ENCODE measurements at regions not wholly inside any gene's neighbourhood (a gene's known extent, or its start where the extent isn't known, plus 50 kb on each side); places are given as distances from the start of the nearest gene placed in this dataset.

DNA sequence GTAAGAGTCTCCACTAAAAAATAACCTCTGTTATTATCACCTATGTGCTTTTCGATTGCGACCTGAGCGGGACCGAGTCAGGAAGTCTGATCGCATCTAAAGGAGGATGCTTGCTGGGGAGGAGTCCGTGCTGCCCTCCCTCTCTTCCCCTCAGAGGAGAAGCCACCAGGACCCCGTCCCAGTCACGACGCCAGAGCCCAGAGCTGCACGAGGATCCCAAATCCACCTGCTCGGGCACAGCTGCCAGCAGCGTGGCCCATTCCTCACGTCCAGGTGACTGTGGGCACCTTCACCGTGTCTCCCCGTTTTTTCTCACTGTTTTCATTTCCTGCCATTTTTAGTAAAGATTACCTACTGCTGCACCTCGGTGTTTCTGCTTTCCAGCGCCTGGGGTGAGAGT is 390.3 kb downstream of the BRD1 start:
- no peak for DNase-seq (ENCODE audit: low spot score)

DNA sequence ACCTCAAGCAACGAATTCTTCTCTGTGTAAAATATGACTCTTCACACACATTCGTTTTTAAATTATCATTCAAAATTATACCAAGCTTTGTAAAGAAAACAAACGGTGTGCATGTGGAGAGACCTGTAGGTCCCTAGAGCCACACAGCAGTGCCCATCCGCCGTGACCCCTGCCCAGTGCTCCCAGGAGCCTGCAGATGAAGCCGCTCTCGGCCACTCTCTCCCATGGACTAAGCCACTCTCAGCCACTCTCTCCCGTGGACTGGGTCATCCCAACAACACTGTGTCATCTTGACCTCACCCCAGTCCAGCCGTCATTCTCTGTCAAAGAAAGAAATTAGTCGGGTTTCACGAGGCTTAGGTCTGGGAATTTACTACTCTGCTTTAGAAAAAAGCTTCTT is 391.6 kb downstream of the BRD1 start:
- no peak for DNase-seq (ENCODE audit: low spot score)

DNA sequence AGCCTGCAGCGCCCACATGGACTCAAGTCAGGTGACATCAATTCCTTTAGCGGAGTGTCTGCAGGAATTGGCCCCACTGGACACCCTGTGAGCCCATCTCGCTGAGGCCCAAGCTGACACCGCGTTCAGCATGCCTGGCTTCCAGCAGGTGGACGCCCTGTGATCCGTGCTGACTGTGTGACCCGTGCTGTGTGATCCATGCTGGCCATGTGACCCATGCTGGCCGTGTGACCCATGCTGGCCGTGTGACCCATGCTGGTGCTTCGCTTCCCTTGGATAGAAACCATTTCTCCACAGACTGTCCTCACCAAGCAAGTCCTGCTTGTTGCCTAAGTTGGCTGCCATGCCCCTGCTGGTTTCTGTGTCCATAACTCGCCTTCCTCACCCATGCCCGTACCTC is 392.1 kb downstream of the BRD1 start:
- DNase-seq (ENCODE audit: low spot score) = no peak

DNA sequence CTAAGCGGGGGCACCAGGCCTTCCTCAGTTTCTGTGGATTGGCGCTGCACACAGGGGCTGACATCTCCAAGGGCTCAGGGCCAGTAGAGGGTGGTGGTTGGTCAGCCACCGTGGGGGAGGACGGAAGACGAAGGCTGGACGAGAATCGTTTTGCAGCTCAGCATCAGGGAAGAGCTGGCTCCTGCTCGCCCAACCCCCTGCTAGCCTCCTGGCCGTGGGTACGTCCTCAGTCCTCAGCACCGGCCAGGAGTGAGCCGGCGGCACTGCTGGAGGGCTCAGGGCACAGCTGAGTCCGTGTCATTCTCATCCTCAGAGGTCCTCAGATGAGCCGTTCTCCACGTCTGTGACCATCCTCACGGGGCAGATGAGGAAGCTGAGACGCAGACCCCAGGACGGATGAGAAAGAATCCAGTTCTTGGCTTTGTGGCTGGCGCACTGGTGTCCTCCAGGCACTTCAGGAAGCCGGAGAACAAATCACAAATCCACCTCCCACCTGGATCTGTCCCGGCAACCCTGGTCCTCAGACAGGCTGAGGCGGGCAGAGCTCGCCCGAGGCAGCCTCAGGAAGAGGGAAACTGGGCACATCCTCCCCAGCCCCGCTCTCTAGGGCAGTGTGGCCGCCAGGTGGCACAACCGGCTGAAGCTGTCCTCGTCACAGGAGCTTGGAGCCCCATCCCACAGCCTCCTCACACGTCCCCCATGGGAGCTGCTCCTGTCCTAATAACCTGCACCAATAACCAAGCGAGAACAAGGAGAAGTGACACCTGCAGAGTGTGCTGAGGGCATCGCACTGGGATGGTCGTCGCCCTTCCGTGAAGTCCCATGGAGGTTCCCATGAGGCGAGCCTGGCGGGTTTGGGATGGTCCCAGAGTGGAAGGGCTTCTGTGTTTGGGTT is 393.7 kb downstream of the BRD1 start:
- DNase-seq (ENCODE audit: low spot score) = no peak

DNA sequence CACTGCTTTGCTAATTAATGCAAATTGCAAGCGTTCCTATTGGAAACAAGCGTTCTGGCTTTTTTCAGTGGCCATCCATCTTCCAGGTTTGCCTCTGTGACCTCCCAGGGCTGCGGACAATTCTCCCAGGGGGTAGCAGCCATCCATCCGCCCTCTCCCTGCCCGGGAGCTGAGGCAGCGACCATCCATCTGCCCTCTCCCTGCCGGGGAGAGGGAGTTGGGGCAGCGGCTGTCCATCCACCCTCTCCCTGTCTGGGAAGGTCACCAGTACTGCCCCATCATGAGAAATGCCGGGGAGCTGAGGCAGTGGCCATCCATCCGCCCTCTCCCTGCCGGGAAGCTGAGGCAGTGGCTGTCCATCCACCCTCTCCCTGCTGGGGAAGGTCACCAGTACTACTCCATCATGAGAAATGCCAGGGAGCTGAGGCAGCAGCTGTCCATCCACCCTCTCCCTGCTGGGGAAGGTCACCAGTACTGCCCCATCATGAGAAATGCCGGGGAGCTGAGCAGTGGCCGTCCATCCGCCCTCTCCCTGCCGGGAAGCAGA is 394.7 kb downstream of the BRD1 start:
- no peak for DNase-seq (ENCODE audit: low spot score)

DNA sequence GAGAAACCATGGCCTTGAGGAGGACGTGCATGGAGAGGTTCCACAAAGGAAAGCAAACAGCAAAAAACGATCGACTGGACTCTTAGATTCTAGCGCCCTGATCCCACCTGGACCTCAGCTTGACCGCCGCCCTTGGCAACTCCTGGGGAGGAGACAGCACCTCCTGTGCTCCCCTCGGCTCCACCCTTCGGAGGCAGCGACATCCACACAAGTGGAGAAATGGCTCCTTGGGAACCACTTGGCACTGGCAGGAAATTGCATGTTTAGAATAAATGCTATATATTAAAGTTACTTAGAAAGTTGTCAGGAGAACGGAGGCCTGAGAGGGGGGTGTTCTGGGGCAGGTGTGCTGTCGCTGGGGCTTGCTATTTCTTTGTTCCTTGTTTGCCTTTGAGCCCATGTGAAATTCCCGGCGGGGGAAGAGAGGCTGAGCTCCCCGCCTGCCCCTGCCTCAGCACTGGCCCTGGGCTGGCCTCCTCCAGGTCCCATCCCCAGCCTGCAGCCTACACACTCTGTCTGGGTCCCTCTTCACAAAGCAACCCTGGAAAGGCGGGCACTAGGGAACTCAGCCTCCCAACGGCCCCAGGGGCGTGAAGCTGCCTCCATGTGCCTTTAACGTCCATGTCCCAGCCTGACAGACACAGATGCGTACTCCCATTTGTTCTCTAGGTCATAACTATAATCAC is 395.3 kb downstream of the BRD1 start:
- DNase-seq (ENCODE audit: low spot score) = no peak

DNA sequence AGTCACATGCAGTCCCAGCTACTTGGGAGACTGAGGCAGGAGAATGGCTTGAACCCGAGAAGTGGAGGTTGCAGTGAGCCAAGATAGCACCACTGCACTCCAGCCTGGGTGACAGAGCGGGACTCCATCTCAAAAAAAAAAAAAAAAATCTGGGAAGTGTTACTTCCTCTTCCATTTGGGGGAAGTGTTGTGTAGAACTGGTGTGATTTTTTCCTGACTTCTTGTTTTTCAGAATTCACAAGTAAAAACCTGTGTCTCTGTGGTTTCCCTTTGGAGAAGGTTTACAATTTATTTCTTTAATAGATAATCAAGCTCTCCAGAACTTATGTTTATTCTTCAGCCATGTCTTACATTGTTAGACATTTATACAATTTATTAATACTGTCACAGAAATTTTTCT is 396.1 kb downstream of the BRD1 start:
- no peak for DNase-seq (ENCODE audit: low spot score)

DNA sequence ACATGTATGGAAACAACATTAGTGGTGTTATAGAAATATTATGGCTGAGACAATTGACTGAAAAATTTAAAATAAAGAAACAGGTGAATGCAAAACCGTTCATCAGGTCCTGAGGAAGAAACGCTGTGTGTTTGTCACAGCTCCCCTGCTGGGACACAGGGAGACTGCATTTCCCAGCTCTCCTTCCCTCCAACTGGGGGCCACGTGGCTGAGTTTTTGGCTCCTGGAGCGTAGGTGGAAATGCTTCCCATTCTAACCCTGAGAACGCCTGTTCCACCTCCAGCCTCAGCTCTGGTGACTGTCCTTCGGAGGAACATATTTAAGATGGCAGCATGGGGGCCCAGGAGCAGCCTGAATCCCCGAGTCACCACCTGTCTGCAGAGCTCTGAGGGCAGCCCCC is 398.6 kb downstream of the BRD1 start:
- DNase-seq (ENCODE audit: low spot score) = no peak

DNA sequence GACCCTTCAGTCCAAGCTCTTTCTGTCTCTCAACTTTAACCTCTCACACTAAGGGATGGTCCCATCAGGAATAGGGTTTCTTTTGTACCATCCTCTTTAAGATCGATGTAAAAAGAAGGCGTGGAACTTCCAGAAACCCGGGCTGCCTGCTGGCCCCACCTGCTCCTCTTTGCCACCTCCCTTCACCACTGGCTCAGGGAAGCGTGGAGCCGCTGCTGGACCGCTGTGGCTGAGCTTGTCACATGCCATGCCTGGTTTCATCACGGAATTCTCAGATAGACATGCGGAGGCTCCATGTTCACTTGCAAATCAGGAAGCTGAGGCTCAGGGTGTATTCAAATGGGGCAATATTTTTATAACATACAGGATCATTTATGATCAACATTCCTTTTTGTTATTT is 399.7 kb downstream of the BRD1 start:
- DNase-seq (ENCODE audit: low spot score) = no peak

DNA sequence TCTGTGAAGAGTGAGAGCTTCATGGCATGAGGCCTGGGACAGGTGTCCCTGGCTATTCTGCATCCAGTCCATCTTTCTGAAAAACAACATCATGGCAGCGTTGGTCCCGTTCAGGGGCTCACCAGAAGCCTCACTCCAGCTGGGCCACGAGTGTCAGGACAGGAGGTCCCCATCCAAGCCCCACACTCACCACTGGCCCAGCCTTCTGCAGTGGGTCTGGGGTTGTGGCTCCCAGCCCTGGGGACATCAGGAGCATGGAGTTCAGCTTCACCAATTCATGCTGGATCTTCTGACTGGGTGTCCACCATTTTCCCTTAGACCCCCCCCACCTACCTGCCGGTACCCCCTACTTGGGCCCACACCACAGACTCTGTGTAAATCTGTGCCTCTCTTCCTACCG is 400.3 kb downstream of the BRD1 start:
- no peak for DNase-seq (ENCODE audit: low spot score)

DNA sequence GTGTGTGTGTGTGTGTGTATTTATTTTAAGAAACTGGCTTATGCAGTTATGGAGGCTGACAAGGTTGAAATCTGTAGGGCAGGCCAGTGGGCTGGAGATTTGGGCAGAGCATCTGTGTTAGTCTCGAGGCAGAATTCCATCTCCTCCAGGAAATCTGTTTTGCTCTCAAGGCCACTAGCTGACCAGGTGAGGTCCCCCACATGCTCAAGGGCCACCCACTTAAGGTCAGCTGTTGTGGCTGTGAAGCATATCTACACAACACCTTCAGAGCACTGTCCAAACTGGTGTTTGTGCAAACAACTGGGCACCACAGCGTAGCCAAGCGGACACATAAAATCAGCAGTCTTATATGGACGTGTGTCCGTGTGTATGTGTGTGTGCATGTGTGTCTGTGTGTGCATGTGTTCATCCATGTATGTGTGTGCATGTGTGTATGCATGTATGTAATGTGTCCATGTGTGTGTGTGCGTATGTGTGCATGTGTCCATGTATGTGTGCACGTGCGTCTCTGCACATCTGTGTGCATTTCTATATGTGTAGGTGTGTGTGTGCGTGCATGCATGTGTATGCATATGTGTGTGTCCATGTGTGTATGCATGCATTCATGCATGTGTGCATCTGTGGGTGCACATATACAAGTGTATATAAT is 400.9 kb downstream of the BRD1 start:
- DNase-seq (ENCODE audit: low spot score) = no peak

DNA sequence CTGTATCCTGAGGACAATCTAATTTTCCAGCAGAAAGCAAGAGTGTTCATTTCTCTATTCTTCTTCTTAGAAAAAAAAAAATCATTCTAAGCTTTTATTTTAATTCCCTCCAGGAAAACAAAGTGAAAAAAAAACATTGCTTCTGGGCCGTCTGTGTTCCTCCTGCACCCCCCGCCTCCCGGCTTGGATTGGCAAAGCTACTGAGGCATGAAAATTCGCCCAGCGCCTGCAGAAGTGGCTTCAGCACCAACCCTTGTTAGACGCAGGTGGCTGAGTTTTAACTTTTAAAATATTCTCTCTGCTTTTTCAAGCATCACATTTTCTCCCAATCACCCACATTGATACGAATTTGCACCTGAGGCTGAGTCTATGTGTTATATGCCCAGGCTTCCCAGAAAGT is 401.6 kb downstream of the BRD1 start:
- DNase-seq (ENCODE audit: low spot score) = no peak

DNA sequence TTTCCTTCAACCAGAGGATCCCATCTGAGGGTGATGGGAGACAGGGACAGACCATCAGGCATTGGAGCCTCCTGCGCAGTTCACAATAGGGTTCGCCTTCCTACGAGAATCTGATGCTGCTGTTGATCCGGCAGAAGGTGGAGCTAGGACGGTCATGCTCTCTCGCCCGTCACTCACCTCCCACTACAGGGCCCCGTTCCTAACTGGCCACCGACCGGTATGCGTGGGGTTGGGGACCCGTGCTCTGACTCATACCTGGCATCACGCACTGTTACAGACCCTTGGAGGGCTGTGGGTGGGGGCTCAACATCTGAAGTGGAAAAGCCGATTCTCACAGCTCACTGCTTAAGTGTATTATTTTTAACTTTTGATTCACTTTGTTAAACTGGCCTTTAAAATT is 402.3 kb downstream of the BRD1 start:
- no peak for DNase-seq (ENCODE audit: low spot score)

DNA sequence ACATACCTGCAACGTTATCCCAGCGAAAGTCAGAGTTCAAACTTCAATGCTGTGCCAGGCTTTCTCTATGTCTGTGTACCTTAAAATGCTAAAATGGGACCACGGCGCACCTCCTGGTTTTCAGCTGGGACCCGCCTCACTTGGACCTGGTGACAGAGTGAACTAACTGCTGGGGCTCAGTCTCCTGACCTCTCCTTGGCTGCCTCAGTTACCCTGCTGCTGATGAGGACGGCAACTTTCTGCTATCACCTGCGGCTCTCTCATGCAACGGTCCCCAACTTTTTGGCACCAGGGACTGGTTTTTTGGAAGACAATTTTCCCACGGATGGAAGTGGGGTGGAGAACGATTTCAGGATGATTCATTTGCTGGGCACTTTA is 402.8 kb downstream of the BRD1 start:
- DNase-seq (ENCODE audit: low spot score) = no peak

DNA sequence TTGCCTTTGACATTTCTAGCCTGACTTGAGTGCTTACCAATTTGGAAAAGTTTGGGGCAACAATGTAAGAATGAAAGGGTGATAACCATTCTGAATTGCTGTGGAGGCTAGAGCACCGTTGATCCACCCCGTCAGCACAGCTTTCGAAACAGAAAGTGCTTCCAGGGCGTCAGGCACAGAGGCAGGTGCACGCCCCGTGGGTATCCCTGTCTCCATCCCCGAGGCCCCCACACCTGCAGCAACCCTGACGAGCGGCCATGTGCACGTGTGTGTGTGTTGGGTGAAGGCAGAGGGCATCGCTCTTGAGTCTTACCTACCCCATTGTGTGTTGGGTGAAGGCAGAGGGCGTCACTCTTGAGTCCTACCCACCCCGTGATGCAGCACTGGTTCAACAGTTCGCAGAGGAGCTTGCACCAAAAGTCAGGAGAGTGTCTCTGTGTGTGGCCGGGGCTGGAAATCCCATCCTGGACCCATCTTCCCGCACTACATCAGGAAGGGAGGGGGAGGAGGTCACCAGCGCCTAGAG is 404.5 kb downstream of the BRD1 start:
- no peak for DNase-seq (ENCODE audit: low spot score)

DNA sequence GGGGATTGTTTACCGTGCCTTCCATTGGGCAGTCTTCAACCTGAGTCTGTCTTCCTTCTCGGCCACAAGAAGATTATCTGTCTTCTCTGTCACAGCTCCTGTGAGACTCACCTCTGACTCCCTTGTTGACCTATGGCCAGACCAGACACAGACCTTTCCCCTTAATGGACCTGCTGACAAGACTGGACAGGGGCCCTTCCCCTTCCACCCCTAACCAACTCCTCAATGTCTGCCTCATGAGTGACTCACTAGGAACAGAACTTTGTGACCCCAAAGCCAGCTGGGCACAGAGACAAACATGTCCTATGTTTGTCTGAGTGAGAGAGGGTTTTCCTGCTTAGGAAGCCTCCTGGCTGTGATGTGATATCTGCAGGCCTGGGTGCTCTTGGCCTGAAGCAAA is 405.0 kb downstream of the BRD1 start:
- no peak for DNase-seq (ENCODE audit: low spot score)

DNA sequence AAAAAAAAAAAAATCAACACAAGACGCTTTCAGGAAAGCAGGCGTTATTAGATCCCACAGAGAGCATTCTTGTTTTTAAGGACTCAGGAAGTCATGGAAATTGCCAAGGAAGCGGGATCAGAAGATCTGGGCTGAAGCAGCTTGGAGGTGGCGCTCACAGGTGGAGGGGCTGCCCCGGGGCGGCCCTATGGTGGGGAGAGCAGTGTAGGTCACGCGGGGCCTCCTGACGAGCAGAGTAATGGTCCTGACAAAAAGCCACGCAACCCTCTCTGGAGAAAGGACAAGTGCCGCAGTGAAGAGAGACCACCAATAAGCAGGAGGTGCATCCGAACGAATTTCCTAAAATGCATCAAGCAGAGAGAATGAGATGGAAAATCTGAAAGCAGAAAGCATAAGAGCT is 407.0 kb downstream of the BRD1 start:
- DNase-seq (ENCODE audit: low spot score) = no peak

DNA sequence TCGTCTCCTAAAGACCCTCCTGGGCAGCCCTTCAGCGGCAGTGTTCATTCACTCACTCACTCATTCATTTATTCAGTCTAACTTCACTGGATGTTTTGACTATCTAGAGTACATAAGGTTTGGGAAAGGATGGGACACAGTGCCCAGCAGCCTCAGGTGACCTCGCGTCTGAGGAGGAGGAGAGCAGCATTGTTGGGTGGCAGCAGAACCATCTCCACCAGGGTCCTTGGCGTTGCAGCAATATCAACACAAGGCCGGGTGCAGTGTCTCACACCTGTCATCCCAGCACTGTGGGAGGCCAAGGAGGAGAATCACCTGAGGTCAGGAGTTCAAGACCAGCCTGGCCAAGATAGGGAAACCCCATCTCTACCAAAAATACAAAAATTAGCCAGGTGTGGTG is 408.0 kb downstream of the BRD1 start:
- DNase-seq (ENCODE audit: low spot score) = no peak

DNA sequence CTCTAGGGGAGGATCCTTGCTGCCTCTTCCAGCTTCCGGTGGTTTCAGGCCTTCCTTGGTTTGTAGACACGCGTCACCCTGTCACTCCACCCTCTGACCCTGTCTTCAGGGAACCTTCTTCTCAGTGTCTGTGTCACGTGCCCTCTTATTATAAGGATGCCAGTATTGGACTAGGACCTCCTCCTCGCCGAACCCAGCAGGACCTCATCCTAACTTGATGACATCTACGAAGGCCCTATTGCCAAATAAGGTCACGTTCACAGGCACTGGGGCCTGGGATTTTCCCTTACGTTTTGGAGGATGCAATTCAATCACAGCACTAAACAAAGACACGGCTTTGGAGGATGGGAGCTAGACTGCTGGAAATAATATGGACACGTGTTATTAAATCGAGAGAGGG is 408.7 kb downstream of the BRD1 start:
- no peak for DNase-seq (ENCODE audit: low spot score)

DNA sequence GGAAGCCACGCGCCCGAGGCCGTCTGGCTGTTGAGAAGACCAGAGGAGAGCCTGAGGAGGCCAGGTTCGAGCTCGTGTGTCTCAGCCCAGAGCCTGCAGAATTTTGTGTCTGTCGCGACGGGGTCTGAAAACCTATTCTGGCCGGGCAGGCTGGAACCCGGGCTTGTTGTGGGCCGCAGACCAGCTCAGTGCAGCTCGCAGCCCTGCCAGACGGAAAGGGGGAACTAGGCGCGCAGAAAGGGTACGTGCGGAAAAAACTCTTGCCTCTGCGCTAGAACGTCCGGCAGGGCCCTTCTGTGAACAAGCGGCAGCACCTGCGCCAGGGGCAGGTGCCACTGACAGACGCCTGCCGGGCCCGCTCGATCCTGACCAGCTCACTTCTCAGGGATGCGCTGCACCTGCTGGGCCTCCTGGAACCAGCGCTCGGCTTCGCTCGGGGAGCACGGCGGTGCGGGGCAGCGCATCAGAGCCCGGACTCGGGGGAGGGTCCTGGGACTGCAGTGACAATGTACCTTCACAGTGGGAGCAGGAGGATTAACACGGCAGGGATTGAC is 409.3 kb downstream of the BRD1 start:
- no peak for DNase-seq (ENCODE audit: low spot score)

DNA sequence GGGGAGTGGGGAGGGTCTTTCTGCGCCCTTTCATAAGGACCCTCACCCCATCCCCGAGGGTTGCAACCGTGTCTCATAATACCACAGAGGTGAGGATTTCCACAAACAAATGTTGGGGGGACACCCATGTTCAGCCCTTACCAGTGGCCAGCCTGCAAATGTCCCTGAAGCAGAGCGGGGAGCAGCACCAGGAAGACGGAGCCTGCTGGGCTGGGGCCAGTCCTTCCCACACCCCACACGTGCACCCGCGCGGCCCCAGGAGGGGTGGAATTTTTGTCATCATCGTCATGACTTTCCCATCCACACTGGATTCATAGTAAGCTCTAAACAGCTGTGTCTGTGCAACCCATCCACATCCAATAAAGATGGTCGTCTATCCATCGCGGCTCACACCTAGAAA is 409.8 kb downstream of the BRD1 start:
- no peak for DNase-seq (ENCODE audit: low spot score)

DNA sequence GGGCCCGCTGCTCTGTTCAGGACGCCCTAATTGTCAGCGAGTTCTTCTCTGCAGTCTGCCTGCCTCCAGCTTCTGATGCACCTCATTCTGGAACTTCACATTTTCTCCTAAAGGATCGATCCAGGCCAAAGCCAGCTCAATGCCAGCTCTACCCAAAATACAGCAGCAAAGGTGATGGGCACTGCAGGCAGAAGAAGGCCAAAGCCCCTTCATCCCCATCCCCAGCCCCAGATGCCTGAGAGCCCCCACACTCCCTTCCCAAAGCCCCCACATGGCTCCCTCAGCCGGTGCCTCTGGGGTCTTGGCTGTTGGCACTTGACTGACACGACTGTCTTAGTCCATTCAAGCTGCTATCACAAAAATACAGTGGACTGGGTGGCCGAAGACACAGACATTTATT is 410.3 kb downstream of the BRD1 start:
- no peak for DNase-seq (ENCODE audit: low spot score)
